ENCODE measurements at regions not wholly inside any gene's neighbourhood (a gene's known extent, or its start where the extent isn't known, plus 50 kb on each side); places are given as distances from the start of the nearest gene placed in this dataset.
A peak's percentile ranks its signal among the peaks of the same experiment; 100 is the strongest.
"Not testable (repeated sequence)": the region's sequence is repeated elsewhere in the genome, so short reads cannot be mapped to it uniquely, and the experiment has no call there.

DNA sequence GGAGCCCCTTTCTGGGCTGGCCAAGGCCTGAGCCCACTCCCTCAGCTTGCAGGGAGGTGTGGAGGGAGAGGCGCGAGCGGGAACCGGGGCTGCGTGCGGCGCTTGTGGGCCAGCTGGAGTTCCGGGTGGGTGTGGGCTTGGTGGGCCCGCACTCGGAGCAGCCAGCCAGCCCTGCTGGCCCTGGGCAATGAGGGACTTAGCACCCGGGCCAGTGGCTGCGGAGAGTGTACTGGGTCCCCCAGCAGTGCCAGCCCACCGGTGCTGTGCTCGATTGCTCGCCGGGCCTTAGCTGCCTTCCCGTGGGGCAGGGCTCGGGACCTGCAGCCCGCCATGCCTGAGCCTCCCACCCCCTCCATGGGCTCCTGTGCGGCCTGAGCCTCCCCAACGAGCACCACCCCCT, 123.8 kb upstream of the SEMA3C start:
- DNase-seq, result not testable (repeated sequence)

DNA sequence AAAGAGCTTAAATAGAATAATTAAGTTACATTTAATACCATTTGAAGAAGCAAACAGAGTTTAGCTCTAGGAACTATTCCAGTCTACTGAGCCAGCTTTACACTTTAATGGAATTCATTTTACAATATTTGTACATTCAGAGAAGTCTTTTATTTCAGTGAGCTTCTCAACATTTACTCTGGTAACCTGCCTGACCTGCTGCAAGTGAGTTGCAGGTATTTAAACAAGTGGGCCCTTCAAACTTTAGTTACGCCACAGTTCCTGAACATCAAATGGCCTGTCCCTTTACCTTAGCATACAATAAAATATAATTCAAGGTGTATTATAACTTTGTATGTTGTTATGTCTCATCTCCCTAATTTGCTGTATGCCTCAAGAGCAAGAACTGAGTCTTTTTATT, 121.6 kb upstream of the SEMA3C start:
- no peak for DNase-seq

DNA sequence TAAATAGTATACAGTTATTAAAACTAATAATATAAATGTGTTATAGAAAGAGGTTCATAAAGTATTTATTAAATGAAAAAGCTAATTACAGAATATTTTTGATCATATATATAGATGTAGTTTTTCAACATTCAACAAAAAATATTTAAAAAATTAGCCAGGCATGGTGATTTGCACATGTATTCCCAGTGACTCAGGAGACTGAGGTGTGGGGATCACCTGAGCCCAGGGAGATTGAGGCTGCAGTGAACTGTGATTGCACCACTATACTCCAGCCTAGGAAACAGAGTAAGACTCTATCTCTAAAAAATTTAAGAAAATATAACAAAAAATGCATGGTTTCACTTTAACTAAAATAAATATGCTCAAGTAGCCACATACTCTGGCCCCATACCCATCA, 118.0 kb upstream of the SEMA3C start:
- no peak for DNase-seq

DNA sequence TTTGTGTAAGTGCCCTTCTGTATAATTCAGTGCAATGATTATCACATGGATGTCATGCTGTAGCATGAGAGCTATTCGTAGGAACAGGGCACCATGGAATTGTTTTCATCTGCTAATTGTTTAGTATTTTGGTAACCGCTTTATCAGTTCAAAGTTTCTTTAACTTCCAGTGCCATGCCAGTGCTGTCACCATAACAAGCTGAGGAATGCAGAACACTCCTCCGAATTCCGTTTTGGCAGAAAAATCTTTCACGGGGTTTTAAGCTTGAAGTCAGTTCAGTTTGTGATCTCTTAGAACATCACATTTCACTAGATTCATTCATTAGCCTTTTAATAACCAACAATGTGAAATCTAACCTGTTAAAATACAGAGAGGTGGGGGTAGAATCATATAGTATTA, 117.2 kb upstream of the SEMA3C start:
- no peak for DNase-seq

DNA sequence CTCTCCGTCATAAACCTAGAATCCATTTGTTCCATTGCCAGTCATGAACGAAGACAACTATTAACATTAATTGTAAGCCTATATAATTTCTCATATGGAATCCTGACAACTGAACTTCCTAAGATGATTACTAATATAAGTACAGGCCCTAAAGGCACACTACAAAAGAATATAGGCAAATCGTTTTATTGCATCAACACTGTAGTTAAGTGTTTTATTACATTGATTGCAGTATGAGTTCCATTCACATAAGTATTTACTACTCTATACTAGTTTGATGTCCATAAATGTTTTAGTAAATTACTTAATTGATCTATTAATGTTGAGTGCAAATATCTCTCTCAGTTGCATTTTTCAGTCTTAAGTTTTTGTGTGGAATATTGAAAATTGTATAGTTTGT, 113.1 kb upstream of the SEMA3C start:
- no peak for DNase-seq

DNA sequence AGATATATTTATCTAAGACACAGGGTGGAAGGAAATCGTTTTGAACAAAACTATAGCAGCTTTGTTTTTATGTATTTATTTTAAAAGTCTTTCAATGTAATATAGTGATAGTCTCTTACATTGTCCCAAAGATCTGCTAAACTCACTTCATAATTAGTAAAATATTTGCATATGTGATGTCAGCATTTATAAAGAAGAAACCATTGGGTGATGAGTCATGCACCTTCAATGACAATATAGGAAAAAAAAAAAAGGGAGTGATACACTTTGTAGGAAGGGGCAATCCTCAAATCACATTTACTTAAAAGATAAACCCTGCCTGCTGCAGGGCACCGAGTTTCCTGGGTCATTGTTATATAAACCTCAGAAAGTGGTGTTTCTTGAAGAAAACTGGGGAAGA, 112.4 kb upstream of the SEMA3C start:
- no peak for DNase-seq

DNA sequence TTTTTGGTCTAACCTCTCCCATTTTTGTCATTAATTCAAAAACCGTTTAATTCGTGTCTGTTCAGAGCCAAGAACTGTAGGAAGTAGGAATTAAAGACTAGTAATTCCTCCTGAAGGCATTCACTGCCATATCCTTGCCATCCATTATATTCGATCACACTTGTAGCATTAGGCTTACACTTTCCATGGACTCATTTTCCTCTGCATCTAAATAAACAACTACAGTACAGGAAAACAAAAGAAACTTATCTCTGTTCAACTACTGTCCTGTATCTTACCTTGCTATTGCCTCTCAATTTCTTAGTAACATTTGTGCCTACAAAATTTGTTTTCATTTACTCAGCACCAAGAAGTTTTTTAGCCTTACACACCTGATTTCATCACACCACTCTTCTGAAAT, 111.6 kb upstream of the SEMA3C start:
- DNase-seq, result no peak

DNA sequence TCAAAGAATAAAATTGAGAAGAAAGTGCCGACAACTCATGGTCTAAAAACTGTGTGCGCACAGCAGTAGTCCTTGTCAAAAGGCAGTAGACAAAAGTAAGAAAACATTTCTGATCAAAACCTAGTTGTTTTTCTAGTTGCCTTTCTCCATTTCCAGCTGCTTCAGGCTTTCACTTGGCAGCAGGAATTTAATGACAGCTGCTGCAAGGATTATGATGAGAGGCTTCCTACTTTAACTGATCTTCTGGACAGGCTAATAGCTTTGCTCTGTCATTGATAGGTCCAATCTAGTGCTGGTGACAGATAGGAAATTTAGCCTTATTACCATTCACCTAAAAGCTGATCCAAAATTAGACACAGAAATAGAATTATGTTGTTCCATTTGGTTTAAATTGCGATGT, 110.7 kb upstream of the SEMA3C start:
- DNase-seq, result no peak

DNA sequence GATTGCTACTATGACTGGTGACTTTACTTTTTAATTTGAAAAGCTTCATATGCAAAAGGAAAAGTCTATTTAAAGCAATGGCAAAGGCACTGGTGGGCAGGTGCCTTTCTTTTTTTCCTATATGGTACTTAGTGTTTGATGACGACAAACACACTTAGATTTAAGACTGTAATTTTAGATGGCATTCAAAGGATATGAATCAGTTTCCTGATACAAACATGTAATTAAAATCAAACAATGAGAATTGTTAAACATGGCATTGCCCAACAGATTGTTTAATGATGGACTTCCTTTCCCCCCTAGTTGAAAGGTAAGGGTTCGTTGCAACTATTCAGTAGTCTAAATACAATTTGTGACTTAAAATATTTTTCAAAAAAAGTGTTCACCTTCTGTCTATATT, 106.5 kb upstream of the SEMA3C start:
- no peak for DNase-seq

DNA sequence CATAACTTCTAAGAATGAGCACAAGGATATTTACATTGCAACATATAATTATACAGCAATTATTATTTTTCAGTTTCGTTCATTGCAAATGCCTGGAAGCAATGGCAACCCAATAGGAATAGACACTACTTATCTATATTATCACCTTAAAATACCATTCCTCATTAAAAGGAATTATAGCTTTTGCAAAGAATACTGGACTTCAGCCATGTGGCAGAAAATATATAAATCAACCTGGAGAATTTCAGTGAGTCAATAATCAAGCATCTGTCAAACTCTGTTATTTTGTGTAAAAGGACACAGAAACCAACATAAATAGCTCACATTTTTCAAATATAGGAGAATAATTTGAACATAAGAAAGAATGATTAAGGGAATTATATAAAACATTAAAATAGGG, 96.1 kb upstream of the SEMA3C start:
- DNase-seq, result no peak

DNA sequence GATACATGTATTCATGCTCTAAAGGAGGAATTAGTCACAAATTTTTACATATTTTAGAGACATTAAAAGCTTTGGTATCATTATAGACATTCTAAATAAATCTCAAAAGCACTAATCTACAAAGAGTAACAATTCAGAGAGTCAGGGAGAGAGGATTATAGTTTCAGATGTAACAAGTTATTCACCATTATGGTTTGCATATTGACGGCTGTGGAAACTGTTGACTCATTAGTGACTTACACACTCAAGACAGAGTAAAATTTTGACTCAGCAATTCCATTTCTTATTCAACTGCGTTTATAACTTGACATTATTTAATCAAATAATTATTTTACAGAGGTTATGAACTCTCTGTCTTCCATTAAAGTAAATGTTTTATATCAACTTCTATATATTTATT, 95.4 kb upstream of the SEMA3C start:
- DNase-seq, result no peak

DNA sequence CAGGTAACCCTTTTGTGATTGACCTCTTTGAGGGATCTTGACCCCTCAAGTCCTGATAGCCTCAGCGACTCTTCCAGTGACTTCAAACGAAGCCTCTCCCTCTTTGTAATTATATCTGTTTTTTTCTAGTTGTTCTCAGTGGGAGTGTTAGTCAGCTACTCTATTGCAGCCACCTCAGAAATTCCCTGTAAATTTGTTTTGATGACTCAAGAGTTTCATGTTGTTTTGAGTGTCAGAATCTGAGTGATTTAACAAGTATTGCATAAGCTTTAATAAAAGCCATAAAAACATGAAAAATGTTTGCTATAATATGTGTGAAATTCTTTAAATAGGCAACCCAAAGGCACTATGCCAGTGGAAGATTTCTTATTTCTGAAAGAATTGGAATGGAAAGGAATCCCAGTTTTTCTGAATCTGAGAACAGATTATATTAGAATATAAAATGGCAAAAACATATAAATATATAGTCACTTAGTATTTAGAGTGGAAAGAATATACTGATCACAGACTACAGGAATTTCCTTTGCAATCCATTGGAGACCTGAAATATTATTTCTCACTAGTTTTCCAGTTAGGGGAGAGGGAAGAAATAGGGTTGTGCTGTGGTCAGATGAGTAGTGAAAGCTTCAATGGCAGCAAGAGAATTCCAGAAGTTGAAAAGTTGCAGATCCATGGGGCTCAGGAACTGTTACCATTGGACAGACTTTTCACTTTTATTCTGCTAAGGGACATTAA, 94.4 kb upstream of the SEMA3C start:
- peak; percentile 62 for DNase-seq

DNA sequence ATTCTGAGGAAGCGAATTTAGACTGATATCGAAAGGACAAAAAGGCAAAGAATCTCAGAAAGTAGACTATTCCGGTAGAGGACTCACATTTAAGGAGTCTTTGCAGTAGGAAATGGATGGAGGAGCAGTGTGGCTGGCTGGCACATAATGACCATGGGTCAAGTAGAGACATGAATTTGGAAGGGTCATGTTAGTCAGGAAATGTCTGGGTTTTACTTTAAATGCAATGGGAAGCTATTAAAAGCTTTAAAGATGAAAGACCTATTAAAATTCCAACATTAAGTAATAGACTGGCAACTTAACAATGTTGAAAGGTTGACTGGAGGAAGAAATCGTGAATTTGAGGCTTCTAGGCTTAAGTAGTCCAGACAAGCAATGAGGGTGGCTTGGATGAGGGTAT, 90.0 kb upstream of the SEMA3C start:
- DNase-seq, result no peak

DNA sequence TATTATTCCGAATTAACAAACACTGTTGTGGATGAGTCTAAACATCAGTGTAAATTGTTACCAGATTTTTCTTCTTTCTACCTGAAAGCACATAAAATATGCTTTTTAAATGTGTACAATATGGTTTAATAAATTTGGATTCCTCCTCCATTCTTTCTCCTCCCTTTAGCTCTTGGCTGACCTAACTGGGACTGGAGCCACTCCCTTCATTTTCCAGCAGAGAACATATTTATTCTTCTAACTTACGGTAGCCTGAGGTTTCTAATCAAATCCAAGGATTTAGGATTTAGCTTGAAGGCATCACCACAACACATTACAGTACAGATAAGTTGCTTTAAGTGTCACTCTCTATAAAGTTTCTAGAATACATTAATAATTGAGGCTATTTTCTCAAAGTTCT, 88.2 kb upstream of the SEMA3C start:
- peak; percentile 33 for DNase-seq

DNA sequence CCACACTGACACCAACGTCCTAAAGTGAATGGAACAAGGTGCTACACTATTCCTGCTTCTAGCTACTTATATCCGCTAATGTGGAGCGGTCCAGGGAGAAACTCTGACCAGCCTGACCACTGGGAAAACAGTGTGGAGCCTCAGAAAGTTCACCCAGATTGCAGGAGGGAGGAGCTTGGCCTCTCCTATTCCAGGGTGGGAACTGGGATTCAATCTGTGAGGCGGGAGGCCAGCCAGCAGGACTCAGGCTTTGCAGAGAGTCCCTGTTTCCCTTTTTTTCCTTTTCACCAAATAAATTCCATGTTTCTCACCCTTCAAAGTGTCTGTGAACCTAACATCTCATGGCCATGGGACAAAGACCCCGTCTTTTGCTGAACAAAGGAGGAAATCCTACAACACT, 86.4 kb upstream of the SEMA3C start:
- no peak for DNase-seq

DNA sequence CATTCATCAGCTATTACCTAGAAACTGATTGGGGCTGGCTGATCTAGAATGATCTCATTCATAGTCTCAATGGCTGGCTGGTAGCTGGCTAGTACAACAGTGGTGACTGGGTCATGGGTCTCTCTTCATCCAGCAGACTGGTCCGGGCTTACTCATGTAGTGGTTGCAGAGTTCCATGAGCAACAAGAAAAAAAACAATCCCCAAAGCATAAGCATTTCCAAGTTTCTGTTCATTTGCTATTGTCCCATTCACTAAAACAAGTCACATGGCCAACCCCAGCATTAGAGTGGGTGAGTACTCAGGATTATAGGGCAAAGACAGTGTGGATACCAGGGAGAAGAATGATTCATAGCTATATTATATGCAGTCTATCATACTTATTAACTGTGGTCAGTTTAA, 85.2 kb upstream of the SEMA3C start:
- no peak for DNase-seq

DNA sequence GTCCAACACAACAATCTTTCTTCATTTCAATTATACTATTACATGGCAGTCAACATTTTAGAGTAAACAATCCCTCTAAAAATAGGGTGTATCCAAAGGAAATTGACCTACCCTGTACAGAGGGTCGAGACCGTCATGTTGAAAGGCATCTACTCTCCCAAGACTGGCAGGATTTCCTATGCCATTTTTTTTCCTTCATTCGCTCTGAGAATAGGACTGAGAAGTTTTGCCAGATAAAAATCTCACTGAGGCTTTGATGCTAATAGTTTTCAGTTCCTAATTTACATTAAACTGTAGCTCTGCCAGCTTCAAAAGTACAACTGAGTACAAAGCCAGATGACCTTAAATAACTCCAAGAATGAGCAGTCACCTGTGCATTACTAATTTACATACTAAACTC, 84.5 kb upstream of the SEMA3C start:
- no peak for DNase-seq

DNA sequence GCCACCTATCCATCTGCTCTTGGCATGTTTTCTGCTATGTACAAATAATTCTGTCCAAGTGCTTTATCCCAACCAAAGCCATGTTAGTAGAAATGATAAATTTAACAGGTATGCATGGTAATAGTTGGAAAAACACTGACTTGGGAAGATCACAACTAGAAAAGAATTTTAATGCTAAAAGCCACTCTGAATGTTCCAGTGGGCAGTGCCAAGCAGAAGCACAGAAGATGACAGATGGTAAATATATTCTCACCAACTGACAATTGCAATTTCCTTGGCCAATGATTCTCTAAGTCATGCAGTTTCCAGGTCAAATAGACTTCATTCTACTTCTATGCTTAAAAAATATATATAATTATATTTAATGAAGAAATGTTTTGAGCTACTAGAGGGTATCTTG, 83.6 kb upstream of the SEMA3C start:
- DNase-seq, result no peak

DNA sequence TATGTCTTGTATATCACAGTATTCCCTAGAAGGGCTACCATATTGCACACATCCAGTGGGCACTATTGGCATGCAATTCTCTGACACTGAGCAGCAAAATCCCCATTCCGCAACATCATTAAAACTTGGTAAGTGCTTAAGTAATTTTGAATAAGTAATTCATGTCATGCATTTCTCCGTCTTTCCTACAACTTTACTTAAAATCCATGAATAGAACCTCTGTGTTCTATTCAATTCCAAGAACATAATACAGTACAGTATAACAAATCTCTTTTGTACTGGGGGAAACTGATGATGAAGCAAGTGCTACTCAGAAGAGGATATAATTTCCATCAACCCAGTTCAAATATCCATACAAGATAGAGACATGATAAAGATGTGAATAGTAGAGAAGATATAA, 80.9 kb upstream of the SEMA3C start:
- no peak for DNase-seq

DNA sequence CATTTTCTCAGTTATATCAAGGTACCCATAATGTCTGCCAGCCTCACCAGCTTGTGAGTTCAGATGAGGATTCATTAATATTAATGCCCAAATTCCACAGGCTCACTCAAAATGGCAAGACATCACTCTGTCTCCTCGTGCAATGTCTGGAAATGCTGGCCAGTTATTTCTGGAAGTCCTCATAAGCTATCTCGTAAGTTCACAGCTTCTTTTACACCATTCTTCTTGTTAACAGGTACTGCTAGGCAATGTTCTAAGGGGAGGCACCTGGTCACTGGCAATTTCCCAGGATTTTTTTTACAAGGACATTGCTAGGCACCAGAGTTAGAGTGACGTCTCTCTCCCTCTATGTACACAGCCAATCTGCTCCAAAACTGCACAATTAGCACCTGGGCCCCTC, 80.2 kb upstream of the SEMA3C start:
- no peak for DNase-seq

DNA sequence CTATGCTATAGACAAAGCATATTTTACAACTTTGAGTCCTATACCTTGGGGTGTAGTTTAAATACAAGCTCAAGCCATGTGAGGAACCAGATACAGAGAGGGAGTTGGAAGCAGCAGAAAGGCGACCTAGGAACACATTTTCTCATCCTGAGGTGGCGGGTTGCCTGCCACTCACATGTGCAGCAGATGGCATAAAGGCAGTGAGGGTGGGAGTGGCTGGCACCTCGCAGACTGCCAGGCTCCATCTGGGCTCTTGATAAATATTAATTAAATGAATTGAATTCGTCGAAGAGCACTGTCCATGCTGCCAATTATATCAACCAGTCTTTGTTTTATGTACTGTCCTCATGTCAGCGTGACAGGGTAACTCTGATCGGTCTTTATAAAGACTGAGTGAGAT, 79.0 kb upstream of the SEMA3C start:
- no peak for DNase-seq

DNA sequence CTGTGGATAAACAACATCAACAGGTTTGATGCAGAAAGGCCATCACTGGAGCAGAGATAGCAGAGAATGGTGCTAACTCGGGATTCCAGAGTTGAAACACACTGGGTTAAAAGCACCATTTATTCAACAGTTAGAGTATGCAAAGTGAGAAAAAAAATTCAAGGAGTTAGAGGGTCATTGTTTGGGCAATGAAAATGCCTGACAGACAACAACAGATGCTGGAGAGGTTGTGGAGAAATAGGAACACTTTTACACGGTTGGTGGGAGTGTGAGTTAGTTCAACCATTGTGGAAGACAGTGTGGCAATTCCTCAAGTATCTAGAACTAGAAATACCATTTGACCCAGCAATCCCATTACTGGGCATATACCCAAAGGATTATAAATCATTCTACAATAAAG, 77.4 kb upstream of the SEMA3C start:
- not testable (repeated sequence) for DNase-seq

DNA sequence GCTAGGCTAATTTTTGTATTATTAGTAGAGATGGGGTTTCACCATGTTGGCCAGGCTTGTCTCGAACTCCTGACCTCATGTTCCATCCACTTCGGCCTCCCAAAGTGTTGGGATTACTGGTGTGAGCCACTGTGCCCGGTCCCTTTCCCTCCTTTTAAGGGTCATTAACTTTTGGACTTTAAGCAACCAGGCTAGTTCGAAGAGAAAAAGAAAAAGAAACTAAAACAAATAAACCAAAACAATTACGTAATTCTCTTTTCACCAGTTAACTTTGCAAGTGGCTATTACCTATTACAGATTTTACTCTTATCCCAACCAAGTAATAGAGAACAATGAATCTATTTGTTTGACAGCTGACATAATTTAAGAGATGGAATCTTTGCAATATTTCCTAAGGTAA, 72.8 kb upstream of the SEMA3C start:
- no peak for DNase-seq

DNA sequence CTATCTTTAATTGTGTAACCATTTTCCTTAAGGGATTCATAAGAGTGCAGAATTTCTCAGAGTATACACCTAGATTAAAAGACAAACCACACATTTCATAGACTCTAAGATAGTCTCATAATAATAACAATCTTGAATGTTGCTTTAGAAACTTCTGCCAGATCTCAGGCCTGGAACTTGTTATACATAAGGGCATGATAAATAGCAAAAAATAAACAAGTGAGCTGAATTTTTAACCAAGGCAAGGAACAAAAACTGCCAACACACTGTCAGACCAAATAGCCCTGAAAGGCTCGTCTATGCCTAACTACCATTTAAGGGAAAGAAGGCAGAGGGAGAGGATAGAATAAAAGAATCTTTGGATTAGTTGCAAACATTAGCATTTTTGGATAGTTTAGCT, 65.8 kb upstream of the SEMA3C start:
- DNase-seq, result no peak

DNA sequence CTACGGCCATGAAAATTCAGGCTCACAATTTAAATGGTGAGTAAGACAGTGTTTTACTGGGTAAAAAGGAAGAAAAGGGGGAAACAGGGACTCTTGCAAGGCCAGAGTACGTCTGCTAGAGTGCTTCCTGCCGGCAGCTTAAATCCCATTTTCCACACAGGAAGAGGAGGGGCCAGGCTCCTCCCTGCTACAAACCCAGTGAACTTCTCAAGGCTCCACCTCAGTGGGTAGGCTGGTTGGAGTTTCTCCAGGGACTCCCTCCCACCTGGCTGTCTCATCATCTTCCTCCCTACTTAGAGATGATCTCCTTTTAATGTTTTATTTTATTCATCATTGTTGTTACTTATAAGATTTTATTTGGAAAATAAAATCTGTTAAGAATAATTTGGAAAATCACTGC, 62.6 kb upstream of the SEMA3C start:
- DNase-seq, result no peak

Data from skin of body (tissue), 1 donor.